ENCODE measurements at regions not wholly inside any gene's neighbourhood (a gene's known extent, or its start where the extent isn't known, plus 50 kb on each side); places are given as distances from the start of the nearest gene placed in this dataset.

GRCh38 chr14:76956316-76957090 lies 72.0 kb downstream of the IRF2BPL start:
- in situ Hi-C loops (cut with HindIII; ENCODE audit: low sequenced_read_pairs): loop anchor here (10.0 kb wide), 1 partner anchor 88 kb away; no protein-coding TSS in a partner anchor

GRCh38 chr14:76955575-76956315 lies 72.8 kb downstream of the IRF2BPL start:
- no peak for DNase-seq (ENCODE audit: low read depth)
- in situ Hi-C loops (cut with HindIII; ENCODE audit: low sequenced_read_pairs): loop anchor here (10.0 kb wide), 1 partner anchor 89 kb away; no protein-coding TSS in a partner anchor
- no peak overlapping the region for H3K4me3 ChIP-seq (ENCODE audit: low read depth, low read length)
- TF ChIP-seq CTCF (IDR thresholded peaks at IDR 0.05; ENCODE audit: low read depth, low read length, missing control alignments): no peak

More at GRCh38 chr14:76956316-76957090, 72.0 kb downstream of the IRF2BPL start:
- peak; percentile 41 for DNase-seq (ENCODE audit: low read depth)
- no peak for TF ChIP-seq CTCF (IDR thresholded peaks at IDR 0.05; ENCODE audit: low read depth, low read length, missing control alignments)
- H3K4me3 ChIP-seq (ENCODE audit: low read depth, low read length): no peak overlapping the region

- TF ChIP-seq CTCF (IDR thresholded peaks at IDR 0.05; ENCODE audit: low read depth, low read length, missing control alignments): no peak
- in situ Hi-C loops (cut with HindIII; ENCODE audit: low sequenced_read_pairs): loop anchor here (10.0 kb wide), 1 partner anchor 90 kb away; no protein-coding TSS in a partner anchor
- no peak for DNase-seq (ENCODE audit: low read depth)
- no peak overlapping the region for H3K4me3 ChIP-seq (ENCODE audit: low read depth, low read length)
These were observed 73.9 kb downstream of the IRF2BPL start for GRCh38 chr14:76954394-76955190.

GRCh38 chr14:76953311-76953945 lies 75.1 kb downstream of the IRF2BPL start:
- no peak for TF ChIP-seq CTCF (IDR thresholded peaks at IDR 0.05; ENCODE audit: low read depth, low read length, missing control alignments)
- in situ Hi-C loops (cut with HindIII; ENCODE audit: low sequenced_read_pairs): loop anchor here (10.0 kb wide), 1 partner anchor 91 kb away; no protein-coding TSS in a partner anchor
- peak; percentile 54 for DNase-seq (ENCODE audit: low read depth)
- no peak overlapping the region for H3K4me3 ChIP-seq (ENCODE audit: low read depth, low read length)

- peak; percentile 45 for DNase-seq (ENCODE audit: low read depth)
- TF ChIP-seq CTCF (IDR thresholded peaks at IDR 0.05; ENCODE audit: low read depth, low read length, missing control alignments): no peak
- in situ Hi-C loops (cut with HindIII; ENCODE audit: low sequenced_read_pairs): loop anchor here (10.0 kb wide), 1 partner anchor 94 kb away; no protein-coding TSS in a partner anchor
These were observed 77.3 kb downstream of the IRF2BPL start for GRCh38 chr14:76951166-76951565.

More at GRCh38 chr14:76951166-76951565, 77.3 kb downstream of the IRF2BPL start:
- H3K4me3 ChIP-seq (ENCODE audit: low read depth, low read length): no peak overlapping the region

All from astrocyte of the cerebellum (primary cell).